ENCODE measurements at regions not wholly inside any gene's neighbourhood (a gene's known extent, or its start where the extent isn't known, plus 50 kb on each side); places are given as distances from the start of the nearest gene placed in this dataset.

GRCh38 chr22:49564666-49565515 lies 262.8 kb downstream of the BRD1 start:
- DNase-seq = no peak

- no peak for DNase-seq
These were observed 263.6 kb downstream of the BRD1 start for GRCh38 chr22:49564054-49564453.

GRCh38 chr22:49562685-49563249 lies 264.9 kb downstream of the BRD1 start:
- DNase-seq = no peak

GRCh38 chr22:49561976-49562375 lies 265.7 kb downstream of the BRD1 start:
- no peak for DNase-seq

GRCh38 chr22:49561338-49561737 lies 266.3 kb downstream of the BRD1 start:
- no peak for DNase-seq

GRCh38 chr22:49555526-49555925 lies 272.1 kb downstream of the BRD1 start:
- no peak for DNase-seq

- DNase-seq = no peak
These were observed 272.9 kb downstream of the BRD1 start for GRCh38 chr22:49554741-49555140.

GRCh38 chr22:49554296-49554625 lies 273.4 kb downstream of the BRD1 start:
- DNase-seq = no peak

- DNase-seq = no peak
These were observed 274.0 kb downstream of the BRD1 start for GRCh38 chr22:49553518-49554295.

GRCh38 chr22:49553076-49553475 lies 274.6 kb downstream of the BRD1 start:
- no peak for DNase-seq

GRCh38 chr22:49551897-49552614 lies 275.6 kb downstream of the BRD1 start:
- DNase-seq = no peak

GRCh38 chr22:49551446-49551845 lies 276.2 kb downstream of the BRD1 start:
- no peak for DNase-seq

- DNase-seq = no peak
These were observed 276.8 kb downstream of the BRD1 start for GRCh38 chr22:49550766-49551362.

GRCh38 chr22:49550141-49550430 lies 277.6 kb downstream of the BRD1 start:
- no peak for DNase-seq

- no peak for DNase-seq
These were observed 278.2 kb downstream of the BRD1 start for GRCh38 chr22:49549256-49550140.

GRCh38 chr22:49548356-49549202 lies 279.1 kb downstream of the BRD1 start:
- DNase-seq = no peak

- no peak for DNase-seq
These were observed 279.9 kb downstream of the BRD1 start for GRCh38 chr22:49547751-49548239.

GRCh38 chr22:49546811-49547585 lies 280.7 kb downstream of the BRD1 start:
- no peak for DNase-seq

GRCh38 chr22:49545606-49546005 lies 282.1 kb downstream of the BRD1 start:
- no peak for DNase-seq

GRCh38 chr22:49544286-49544685 lies 283.4 kb downstream of the BRD1 start:
- no peak for DNase-seq

All from SW 1271 (cell line).